ENCODE measurements at regions not wholly inside any gene's neighbourhood (a gene's known extent, or its start where the extent isn't known, plus 50 kb on each side); places are given as distances from the start of the nearest gene placed in this dataset.

- DNase-seq (ENCODE audit: low read depth), result no peak
- H3K4me3 ChIP-seq (ENCODE audit: low read length), result no peak overlapping the region
Observed at GRCh38 chr5:97388794-97389193, 205.7 kb upstream of the RIOK2 start.

GRCh38 chr5:97400537-97400936 lies 217.5 kb upstream of the RIOK2 start:
- DNase-seq (ENCODE audit: low read depth), result no peak
- H3K4me3 ChIP-seq (ENCODE audit: low read length), result no peak overlapping the region
- TF ChIP-seq CTCF (conservative IDR thresholded peaks at IDR 0.05; ENCODE audit: low read depth, low read length), result no peak

More at GRCh38 chr5:97388794-97389193, 205.7 kb upstream of the RIOK2 start:
- no peak for TF ChIP-seq CTCF (conservative IDR thresholded peaks at IDR 0.05; ENCODE audit: low read depth, low read length)

GRCh38 chr5:97405941-97406340 lies 222.9 kb upstream of the RIOK2 start:
- TF ChIP-seq CTCF (conservative IDR thresholded peaks at IDR 0.05; ENCODE audit: low read depth, low read length), result no peak
- no peak for DNase-seq (ENCODE audit: low read depth)
- no peak overlapping the region for H3K4me3 ChIP-seq (ENCODE audit: low read length)

- no peak for TF ChIP-seq CTCF (conservative IDR thresholded peaks at IDR 0.05; ENCODE audit: low read depth, low read length)
- DNase-seq (ENCODE audit: low read depth), result no peak
- no peak overlapping the region for H3K4me3 ChIP-seq (ENCODE audit: low read length)
Observed at GRCh38 chr5:97406946-97407676, 224.1 kb upstream of the RIOK2 start.

- H3K4me3 ChIP-seq (ENCODE audit: low read length), result no peak overlapping the region
- no peak for DNase-seq (ENCODE audit: low read depth)
- TF ChIP-seq CTCF (conservative IDR thresholded peaks at IDR 0.05; ENCODE audit: low read depth, low read length), result no peak
Observed at GRCh38 chr5:97408331-97408730, 225.3 kb upstream of the RIOK2 start.

- DNase-seq (ENCODE audit: low read depth), result no peak
- no peak for TF ChIP-seq CTCF (conservative IDR thresholded peaks at IDR 0.05; ENCODE audit: low read depth, low read length)
- no peak overlapping the region for H3K4me3 ChIP-seq (ENCODE audit: low read length)
Observed at GRCh38 chr5:97412959-97413358, 229.9 kb upstream of the RIOK2 start.

GRCh38 chr5:97417986-97418385 lies 234.9 kb upstream of the RIOK2 start:
- no peak for DNase-seq (ENCODE audit: low read depth)
- no peak for TF ChIP-seq CTCF (conservative IDR thresholded peaks at IDR 0.05; ENCODE audit: low read depth, low read length)
- no peak overlapping the region for H3K4me3 ChIP-seq (ENCODE audit: low read length)

All from retinal pigment epithelial cell (primary cell).